HG03139 (cell line): ENCODE measurements at regions not wholly inside any gene's neighbourhood (a gene's known extent, or its start where the extent isn't known, plus 50 kb on each side); places are given as distances from the start of the nearest gene placed in this dataset.

Experiments
- ATAC-seq: cut with Tn5 transposase; IDR thresholded peaks from one replicate; pipeline ENCODE4 v1.9.1; 2021; ENCODE audit not compliant: unreplicated experiment

GRCh38 chr2:221708902-221709301 lies 136.8 kb upstream of the EPHA4 start:
- ATAC-seq = no peak

DNA sequence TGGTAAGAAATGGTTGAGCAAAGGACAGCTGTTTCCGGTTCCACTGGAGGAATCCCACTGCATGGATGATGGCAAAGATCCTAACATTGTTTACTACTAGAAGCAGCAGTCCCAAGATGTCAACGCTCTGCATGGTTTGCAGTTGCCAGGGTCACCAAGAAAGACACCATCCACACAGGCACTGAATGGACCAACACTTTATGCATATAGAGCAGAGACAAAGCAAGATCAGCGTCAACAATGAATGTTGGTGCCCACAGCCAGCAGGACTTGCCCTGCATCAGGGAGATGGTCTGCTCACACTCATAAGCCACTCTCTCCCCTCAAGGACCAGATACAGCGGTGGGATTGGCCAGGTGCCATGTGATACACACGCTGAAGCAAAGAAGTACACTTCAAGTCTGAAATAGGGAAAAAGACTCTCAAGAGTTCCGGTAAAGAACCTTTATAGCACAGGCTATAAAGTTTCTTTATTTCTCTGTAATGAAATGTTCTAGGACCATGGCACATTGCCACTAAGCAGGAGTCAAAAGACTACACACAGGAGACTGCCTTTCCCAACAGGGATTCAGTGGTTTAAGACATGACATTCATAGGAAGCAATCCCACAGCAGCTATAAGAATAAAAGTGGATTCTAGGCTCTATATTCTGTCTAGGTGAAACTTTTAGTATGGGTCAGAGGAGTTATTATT lies 133.2 kb upstream of the EPHA4 start:
- no peak for ATAC-seq

DNA sequence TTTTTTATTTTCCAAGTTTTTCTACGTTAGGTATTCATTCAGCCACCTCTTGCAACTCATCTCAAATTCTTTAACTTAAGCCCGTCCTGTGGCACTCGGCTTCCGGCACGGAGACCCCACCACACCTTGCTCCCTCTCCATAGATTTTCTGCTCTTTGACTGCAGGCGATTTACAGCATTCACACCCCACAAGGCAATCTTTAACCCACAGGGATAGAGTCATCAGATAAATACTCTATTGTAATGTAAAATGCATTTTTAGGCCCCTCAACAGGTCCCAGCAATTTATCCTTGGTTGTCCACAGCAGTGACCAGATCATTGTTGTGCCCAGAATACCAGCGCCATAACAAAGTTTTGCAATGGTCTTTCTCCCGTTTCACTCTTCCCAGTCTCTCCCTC lies 132.3 kb upstream of the EPHA4 start:
- no peak for ATAC-seq

- ATAC-seq = no peak
Measured at GRCh38 chr2:221693365-221693764, 121.3 kb upstream of the EPHA4 start.

DNA sequence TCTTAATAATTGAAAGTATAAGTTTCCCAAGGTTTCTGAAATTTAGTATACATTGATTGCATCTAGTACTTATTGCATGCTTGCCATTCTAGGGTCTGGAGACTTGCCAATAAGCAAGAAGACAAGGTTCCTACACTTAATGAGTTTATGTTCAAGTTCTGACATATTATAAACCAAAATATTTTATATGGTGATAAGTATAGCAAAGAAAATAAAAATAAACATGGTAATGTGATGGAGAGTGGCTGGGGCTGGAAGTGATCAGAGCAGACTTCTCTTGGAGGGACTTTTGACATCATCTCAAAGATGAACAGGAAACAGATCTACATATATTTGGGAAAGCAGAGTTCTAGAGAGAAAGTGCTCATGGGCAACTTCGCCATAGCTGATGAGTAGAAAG lies 119.5 kb upstream of the EPHA4 start:
- ATAC-seq = no peak

DNA sequence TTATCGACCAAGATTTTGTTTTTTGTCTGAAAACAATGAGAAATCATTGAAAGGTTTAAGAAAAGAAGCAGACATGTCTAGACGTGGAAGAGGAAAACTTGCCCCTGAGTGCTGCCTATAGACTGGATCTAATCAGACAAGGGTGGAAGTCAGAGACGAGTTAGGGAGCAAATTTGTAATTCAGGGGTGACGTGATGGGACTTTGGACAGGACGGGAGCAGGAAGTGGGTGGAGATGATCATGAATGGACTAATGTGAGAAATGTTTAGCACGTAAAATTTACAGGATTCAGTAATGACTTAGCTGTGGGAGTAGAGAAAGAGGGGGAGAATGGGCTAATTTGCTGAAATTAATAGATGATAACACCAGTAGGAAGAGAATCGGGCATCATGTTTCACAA lies 117.0 kb upstream of the EPHA4 start:
- no peak for ATAC-seq

- ATAC-seq = no peak
Measured at GRCh38 chr2:221680548-221680947, 108.4 kb upstream of the EPHA4 start.

DNA sequence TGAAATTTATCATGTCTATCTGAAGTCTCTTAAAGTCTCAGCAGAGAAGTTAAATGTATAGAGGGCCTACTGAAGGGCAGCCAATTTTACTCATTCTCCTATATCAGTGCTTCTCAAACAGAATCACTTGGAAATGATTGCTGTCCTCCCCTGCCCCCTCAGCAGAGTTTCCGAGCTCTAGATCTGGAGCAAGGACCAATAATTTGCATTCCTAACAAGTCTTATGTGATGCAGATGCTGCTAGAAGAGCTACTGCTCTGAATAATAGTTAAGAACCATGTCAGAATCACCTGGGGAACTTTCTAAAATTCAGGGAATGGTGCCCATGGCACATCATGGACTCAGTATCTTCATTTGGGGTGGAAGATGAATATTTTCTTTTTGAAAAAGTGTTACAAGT lies 105.6 kb upstream of the EPHA4 start:
- ATAC-seq = no peak

DNA sequence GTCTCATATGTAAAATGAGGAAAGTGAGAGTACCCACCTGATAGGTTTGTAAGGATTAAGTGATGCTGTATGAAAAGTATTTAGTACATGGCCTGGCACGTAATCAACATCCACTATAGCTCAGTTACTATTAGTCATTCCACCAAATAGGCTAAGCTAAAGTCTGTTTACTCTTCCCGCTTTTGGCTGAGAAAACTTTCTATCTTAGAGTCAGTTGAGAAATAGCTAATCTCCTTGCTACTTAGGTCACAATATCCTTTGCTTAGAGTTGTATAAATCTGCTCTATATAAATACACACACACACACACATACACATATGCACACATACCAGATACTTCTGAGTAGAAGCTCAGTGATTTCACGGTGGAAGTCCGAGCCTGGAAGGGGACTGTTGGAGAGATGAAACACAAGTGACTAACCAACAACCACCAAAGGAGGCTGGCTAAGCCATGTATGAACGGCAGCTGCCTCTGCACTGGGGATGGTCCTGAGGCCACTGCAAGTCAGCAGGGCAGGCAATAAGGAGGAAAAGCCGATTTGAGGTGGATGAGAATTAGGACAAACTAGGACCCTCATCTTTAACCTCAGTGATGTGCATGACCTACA lies 104.6 kb upstream of the EPHA4 start:
- ATAC-seq = no peak

DNA sequence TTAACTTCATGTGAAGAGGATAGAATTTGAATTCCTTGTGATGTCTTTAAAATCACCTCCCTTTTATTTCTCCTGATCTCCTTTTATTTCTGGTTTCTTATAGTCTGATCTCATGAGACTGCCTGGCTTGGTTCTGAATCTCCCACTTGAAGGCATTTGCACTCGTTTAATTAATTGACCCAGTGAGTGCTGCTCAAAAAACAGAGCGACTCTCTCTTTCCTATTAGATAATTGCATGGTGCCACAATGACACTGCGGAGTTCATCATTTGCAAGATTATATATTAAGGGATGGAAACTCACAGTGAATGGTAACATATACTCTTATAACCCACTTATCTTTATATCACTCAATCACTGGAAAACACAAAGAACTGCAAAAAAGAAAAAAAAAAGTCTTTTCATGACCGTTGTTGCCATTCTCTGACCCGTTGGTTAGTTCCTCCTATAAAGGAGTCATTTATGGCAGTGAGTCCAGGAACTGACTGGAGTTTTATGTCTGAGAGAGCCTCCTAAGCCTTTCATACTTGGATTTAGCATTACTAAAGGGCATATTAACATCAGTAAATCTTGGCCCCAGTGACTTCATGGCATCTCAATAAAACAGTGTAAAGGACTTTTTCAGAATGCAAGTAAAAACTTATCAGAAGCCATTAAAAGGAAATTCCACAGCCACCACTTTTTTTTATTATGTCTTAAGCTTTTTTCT lies 103.3 kb upstream of the EPHA4 start:
- ATAC-seq = no peak

DNA sequence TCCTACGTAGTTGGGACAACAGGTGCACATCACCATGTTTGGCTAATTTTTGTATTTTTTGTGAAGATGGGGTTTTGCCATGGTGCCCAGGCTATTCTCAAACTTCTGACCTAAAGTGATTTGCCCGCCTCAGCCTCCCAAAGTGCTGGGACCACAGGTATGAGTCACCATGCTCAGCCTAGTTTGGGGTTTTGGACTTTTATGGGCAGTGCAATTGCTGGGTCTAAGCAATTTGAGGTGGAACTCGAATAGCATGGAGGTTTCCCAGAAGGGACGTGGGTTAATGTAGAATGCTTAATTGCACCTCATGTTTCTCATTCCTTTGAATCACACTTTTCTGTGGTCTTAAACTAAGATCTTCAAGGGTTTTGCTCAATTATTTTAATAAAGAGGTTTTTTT lies 102.3 kb upstream of the EPHA4 start:
- ATAC-seq = no peak

GRCh38 chr2:221673248-221673647 lies 101.1 kb upstream of the EPHA4 start:
- ATAC-seq = no peak

DNA sequence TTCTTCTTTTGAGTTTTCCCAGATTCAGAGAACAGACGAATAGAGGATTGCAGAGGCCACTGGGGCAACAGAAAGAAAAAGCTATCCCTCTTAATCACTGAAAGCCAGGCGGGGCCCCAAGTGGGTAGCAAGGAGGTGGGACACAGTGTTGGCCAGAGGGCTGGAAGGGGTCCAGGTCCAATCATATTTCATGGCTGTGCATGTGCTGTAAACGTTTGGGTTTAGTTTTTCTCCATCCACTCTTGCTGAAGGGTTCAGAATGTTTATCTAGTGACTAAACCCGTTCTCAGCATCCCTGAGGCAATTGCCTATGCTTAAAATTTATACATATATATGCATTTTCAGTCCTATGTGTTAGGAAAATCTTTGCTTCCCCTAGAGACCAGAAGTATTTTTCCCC lies 99.4 kb upstream of the EPHA4 start:
- no peak for ATAC-seq

DNA sequence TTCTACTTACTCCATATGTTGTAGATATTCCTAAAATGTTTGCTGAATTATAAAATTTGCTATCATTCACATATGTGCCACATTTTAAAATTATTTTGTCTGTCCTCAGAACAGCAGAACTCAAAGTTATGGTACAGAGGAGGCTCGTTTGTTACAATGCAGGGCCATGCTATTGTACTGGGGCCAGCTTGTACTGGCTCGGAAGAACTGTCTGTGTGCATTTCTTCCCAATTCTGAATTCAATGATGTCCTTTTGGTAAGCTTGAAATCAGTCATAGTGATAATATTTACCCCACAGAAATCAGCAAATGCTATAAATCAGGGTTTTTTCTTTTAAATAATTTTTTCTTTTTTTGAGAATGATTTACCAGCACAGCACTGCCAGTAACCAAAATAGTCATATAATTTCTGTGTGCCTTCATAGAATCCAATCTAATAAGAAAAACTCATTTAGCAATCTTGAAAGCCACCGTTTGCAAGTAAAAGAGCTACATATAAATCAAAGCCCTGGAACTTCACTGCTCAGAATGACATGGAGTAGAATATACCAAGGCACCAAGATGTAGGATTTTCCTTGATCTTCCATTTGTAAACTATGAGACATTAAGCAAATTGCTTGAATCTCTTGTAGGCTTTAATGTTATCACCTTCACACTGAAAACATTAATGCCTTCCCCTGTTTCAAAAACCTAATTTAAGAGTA lies 90.7 kb upstream of the EPHA4 start:
- ATAC-seq = no peak

GRCh38 chr2:221657806-221658205 lies 85.7 kb upstream of the EPHA4 start:
- no peak for ATAC-seq

DNA sequence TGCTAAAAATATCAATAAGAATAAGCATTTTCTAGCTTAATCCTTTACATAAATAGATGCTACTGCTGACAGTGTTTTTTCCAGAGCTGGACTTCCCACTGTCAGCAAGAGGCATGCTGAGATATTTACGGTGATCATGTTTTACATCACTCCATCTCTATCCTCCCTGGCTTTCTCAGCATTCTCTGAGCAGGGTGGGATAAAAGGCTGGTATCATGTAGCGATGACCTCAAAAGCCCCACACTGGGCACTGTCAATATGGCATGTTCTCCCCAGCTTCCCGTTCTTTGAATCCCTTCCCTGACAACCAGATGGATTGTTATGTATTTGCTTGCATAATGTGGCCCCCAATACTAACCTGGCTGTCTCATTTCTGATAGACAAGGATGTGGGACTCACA lies 83.2 kb upstream of the EPHA4 start:
- ATAC-seq = no peak

GRCh38 chr2:221653182-221653581 lies 81.1 kb upstream of the EPHA4 start:
- no peak for ATAC-seq

DNA sequence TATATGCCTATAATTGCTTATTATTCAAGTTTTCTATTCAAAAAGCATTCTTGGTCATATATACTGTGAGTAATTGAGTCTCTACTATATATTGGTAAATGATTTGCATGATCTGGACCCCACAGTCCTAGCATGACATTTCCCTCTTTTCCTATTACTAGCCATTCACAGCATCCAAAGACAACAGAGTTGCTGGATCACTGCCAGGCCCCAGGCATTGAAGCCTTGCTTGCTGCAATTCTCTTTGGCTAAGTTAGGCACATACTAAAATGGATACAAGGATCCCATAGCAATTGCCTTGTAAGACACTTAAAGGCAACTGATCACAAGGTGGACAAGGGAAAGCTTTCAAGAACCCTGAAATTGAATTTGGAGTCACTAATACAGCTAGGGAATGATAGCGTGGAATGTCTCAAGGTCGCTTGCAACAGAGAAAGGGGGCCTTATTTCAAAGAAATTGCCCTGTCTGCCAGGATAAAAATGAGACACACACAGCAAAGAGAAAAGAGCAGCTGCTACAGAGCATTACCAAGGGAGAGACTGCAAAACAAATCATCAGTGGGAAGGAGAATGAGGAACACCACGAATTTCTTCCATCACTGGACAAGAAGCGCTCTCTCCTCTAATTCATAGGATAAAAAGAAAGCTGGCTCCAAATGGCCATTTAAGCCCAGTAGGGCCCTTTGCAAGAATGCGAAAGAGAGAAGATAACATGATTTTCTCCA lies 77.1 kb upstream of the EPHA4 start:
- ATAC-seq = no peak

GRCh38 chr2:221642447-221642846 lies 70.3 kb upstream of the EPHA4 start:
- ATAC-seq = no peak

- ATAC-seq = no peak
Measured at GRCh38 chr2:221641181-221641871, 69.2 kb upstream of the EPHA4 start.

DNA sequence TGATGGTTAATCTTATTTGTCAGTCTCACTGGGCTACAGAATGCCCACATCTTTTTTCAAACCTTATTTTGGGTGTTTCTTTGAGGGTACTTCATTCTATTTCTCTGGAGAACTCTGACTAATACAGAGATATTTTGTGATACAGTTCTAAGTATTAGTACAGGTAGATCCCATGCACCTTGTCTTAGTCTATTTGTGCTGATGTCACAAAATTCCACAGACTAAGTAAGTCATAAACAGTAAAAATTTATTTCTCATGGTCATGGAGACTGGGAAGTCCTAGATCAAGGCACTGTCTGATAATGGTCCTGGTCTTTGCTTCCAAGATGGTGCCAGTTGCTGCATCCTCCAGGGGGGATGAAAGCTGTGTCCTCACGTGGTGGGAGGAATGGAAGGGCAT lies 68.6 kb upstream of the EPHA4 start:
- ATAC-seq = no peak
